GM03348 (cell line): ENCODE measurements at regions not wholly inside any gene's neighbourhood (a gene's known extent, or its start where the extent isn't known, plus 50 kb on each side); places are given as distances from the start of the nearest gene placed in this dataset.
"Not testable (repeated sequence)": the region's sequence is repeated elsewhere in the genome, so short reads cannot be mapped to it uniquely, and the experiment has no call there.

ENCODE experiments used
- DNase-seq: peaks from one replicate; pipeline ENCODE4 v3.0.0; 2012; ENCODE audit warnings: low spot score

- no peak for DNase-seq
Measured at GRCh38 chr3:522888-523287, 326.3 kb downstream of the CHL1 start.

GRCh38 chr3:525415-525814 is 328.9 kb downstream of the CHL1 start:
- no peak for DNase-seq

DNA sequence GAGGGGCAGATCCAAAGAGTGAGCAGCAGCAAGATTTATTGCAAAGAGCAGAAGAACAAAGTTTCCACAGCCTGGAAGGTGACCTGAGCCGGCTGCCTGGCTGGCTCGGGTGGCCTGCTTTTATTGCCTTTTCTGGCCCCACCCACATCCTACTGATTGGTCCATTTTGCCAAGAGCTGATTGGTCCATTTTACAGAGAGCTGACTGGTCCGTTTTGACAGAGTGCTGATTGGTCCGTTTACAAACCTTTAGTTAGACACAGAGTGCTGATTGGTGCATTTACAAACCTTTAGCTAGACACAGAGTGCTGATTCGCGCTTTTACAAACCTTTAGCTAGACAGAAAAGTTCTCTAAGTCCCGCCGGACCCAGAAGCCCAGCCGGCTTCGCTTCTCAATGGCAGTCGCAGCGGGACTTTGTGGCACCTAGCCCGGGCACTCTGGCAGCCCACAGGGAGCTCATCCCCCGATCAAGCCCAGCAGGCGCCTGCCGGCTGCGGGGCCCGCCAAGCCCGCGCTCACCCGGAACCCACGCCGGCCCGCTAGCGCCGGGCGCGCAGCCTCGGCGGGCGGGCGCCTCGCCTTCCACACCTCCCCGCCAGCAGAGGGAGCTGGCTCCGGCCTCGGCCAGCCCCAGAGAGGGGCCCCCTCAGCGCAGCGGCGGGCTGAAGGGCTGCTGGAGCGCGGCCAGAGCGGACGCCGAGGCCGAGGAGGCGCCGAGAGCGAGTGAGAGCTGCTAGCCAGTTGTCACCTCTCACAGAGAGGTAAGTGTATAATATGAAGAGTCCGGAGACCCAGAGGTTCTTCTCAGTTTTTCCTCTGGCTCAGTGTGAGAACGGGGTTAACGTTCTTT is 339.2 kb downstream of the CHL1 start:
- DNase-seq: no peak

DNA sequence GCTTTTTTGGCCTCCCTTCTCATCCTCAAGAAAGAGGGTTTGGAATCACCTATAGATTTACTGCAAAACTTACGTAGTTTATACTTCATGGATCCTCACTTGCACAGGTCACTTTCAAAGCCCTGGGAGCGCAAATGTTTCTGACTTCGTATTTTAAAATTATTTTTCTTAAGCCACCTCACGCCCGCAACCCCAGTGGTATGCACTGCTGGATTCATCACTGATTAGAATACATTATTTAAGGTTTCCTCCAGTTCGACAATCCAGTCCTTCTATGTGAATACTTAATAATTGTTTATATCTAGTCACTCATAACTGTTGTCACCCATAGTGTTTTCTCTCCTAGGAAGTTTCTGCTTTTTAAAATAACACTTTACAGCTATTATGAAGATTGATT is 339.9 kb downstream of the CHL1 start:
- DNase-seq: no peak

DNA sequence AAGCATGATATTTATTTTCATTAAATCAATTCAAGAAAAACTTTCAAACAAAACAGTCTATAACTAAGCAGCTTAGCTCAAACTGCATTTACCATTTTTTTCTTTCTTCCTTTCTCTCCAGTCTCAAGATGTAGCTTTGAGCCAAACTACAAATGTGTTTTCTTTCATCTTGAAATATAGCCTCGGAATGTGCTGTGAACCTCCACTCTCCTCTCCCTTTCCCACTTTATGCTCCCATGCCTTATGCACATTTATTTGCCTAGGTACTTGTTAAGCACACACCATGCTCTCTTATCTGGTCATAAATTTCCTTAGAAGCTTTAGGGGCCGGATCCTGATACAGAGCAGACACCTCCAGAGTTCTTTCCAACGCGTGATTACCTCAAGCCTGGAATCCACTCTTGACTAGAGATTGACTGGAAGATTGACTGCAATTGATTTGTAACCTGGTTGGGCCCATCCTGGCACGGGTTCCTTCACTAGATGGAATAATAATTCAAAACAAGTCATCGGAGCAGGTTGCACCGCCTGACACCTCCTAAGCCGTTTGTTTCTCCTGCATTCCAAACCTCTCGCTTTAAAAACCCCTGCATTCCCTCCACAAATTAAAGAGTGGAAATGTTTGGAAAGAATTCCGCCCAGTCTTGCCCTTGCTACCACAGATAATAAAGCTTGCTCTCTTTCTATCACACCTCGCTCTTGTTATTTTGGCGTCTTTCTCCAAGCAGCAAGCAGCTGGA is 344.7 kb downstream of the CHL1 start:
- DNase-seq: no peak

GRCh38 chr3:542021-542420 is 345.5 kb downstream of the CHL1 start:
- DNase-seq: no peak

DNA sequence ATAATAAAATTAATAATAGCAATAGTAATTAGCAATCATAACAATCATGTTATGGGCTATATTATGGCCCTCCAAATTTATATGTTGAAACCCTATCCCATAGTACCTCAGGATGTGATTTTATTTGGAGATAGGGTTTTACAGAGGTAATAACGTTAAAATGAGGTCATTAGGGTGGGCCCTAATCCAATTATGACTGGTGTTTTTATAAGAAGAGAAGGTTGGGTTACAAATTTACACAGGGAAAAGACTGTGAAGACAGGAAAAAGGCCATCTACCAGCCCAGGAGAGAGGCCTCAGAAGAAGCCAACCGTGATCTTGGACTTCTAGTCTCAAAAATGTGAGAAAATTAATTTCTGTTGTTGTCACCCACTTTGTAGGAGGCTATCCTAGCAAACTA is 353.1 kb downstream of the CHL1 start:
- no peak for DNase-seq

DNA sequence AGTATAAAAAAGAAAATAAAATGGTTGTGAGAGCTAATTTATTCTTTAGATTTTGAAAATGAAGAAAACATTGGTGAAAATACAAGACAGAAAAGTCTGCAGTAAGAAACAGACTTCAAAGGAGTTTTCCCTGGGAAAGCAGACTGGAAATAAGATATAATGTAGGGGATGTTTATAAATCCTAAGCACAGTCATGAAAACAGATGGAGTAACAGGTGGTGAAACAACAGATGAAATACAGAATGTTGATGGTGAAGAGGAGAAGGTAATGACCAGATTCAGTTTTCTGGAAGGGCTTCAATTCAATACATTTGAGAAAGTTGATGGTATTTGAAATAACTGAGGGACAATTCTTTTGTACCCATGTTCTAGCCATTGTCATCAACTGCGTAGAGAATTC is 353.9 kb downstream of the CHL1 start:
- DNase-seq: no peak

DNA sequence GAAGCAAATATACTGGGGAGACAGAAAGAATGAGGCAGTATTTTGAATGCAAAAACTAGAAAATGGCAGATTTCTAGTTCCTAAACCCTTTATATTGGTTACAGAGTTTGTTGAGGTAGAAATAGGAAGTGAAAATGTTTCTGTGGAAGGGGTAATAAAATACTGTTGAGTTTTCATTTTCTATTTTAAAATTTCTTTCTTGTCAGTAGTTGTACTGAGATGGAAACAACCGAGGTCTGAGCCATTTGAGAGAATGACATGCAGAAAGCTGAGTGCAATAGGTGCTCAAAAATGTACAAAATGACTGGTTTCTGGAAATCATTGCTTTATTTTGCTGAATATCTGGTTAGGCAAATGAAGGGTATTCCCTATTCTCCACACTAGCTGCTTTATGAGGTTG is 361.4 kb downstream of the CHL1 start:
- no peak for DNase-seq

- no peak for DNase-seq
Measured at GRCh38 chr3:567488-568185, 371.1 kb downstream of the CHL1 start.

DNA sequence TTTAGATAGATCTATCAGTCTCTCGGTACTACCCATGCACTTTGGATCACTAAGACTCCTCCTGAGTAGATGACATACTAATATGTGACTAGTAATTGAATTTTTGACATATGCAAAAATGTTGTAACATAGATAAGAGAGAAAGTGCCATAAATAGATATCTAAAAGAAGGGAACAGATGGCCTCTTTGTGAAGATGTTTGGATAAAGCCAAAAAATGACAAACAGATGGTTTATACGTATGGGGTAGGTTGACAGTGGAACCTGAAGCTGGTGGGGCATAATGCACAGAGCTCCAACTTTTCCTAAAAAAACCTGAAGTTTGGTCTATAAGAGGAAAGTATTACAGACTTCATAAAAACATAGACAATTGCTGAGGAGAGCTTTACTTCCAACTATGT is 383.0 kb downstream of the CHL1 start:
- DNase-seq: not testable (repeated sequence)

- DNase-seq: not testable (repeated sequence)
Measured at GRCh38 chr3:589066-589465, 392.5 kb downstream of the CHL1 start.

GRCh38 chr3:597304-597703 is 400.7 kb downstream of the CHL1 start:
- DNase-seq: not testable (repeated sequence)

- DNase-seq: not testable (repeated sequence)
Measured at GRCh38 chr3:597746-598145, 401.2 kb downstream of the CHL1 start.

GRCh38 chr3:607480-607879 is 410.9 kb downstream of the CHL1 start:
- DNase-seq: not testable (repeated sequence)

GRCh38 chr3:621714-622113 is 425.2 kb downstream of the CHL1 start:
- no peak for DNase-seq

GRCh38 chr3:622314-622713 is 425.8 kb downstream of the CHL1 start:
- DNase-seq: no peak

- DNase-seq: no peak
Measured at GRCh38 chr3:623914-624545, 427.5 kb downstream of the CHL1 start.

- DNase-seq: peak; percentile 1
Measured at GRCh38 chr3:632571-633170, 436.1 kb downstream of the CHL1 start.

- DNase-seq: no peak
Measured at GRCh38 chr3:634511-634910, 437.9 kb downstream of the CHL1 start.

GRCh38 chr3:635393-635792 is 438.8 kb downstream of the CHL1 start:
- no peak for DNase-seq

DNA sequence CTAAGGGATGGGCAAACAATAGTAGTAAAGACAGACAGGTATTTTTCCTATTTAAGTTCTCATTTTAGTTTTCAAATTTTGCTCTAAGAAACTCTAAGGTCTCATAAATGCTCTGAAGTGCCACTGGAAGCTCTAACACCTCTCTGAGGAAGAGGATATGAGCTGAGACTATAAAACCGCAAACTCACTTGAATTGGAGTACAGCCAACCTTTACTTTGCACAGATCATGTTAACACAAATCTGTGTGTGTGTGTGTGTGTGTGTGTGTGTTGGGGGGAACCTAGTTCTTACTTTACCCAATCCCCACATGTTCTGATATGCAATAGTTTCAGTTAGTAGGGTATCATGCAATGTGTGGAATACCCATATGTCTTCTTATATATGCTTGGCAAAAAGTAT is 446.8 kb downstream of the CHL1 start:
- DNase-seq: no peak
